Calu3 (cell line): ENCODE measurements at regions not wholly inside any gene's neighbourhood (a gene's known extent, or its start where the extent isn't known, plus 50 kb on each side); places are given as distances from the start of the nearest gene placed in this dataset.

Experiments
- BruUV-seq: library from RNA; stranded (reverse); fragments of 400-500 nt; replicated peaks from 2 replicates; lab custom pipeline; 2021; lab: Mats Ljungman, UMichigan
- CTCF ChIA-PET: fragments of 300-600 bp; sonication (Branson Sonifier 250); formaldehyde crosslinking; loops from one replicate; lab custom pipeline; 2022; ENCODE audit warnings: antibody characterized with exemption; lab: Charles Lee
- DNase-seq: peaks from one replicate; pipeline ENCODE4 v3.0.0; 2022
- H3K27ac Mint-ChIP-seq: one replicate; pipeline ENCODE4 v1.8.0; 2022; ENCODE audit warnings: mixed read lengths; ENCODE audit not compliant: unreplicated experiment
- H3K27me3 Mint-ChIP-seq: one replicate; pipeline ENCODE4 v1.8.0; 2022; ENCODE audit warnings: mixed read lengths; ENCODE audit not compliant: unreplicated experiment
- H3K36me3 Mint-ChIP-seq: one replicate; pipeline ENCODE4 v1.8.0; 2022; ENCODE audit warnings: mild to moderate bottlenecking, moderate library complexity, mixed read lengths; ENCODE audit not compliant: insufficient read depth, unreplicated experiment
- H3K4me1 Mint-ChIP-seq: one replicate; pipeline ENCODE4 v1.8.0; 2022; ENCODE audit warnings: mild to moderate bottlenecking, low read depth, mixed read lengths; ENCODE audit not compliant: unreplicated experiment
- H3K4me3 Mint-ChIP-seq: one replicate; pipeline ENCODE4 v1.8.0; 2022; ENCODE audit warnings: mild to moderate bottlenecking, low read depth, moderate library complexity, mixed read lengths; ENCODE audit not compliant: unreplicated experiment
- H3K9me3 Mint-ChIP-seq: one replicate; pipeline ENCODE4 v1.8.0; 2022; ENCODE audit warnings: low read depth, mixed read lengths; ENCODE audit not compliant: unreplicated experiment
- CTCF ChIP-seq: fragments of 200-600 bp; IDR thresholded peaks from one replicate; pipeline ENCODE4 v1.8.0; 2022; ENCODE audit warnings: antibody characterized with exemption; ENCODE audit not compliant: unreplicated experiment
- intact Hi-C: fragments of 100-400 bp; cut with micrococcal nuclease; formaldehyde crosslinking; loops from one replicate; pipeline ENCODE4 v1.10.0; 2022; ENCODE audit not compliant: unreplicated experiment

GRCh38 chr16:81168406-81168805 is 70.1 kb upstream of the BCO1 start:
- TF ChIP-seq CTCF = no peak
- H3K36me3 Mint-ChIP-seq = peaks cover 5% of the 10 kb centered on the region
- no TSS peak for BruUV-seq
- no peaks in the 10 kb centered on the region for H3K4me1 Mint-ChIP-seq
- CTCF ChIA-PET = no interaction called here
- no peak overlapping the region for H3K27ac Mint-ChIP-seq
- intact Hi-C loops = no loop called here
- DNase-seq = no peak
- H3K4me3 Mint-ChIP-seq = no peak overlapping the region
- H3K9me3 Mint-ChIP-seq = no peaks in the 10 kb centered on the region
- H3K27me3 Mint-ChIP-seq = no peaks in the 10 kb centered on the region

- Mint-ChIP-seq H3K27ac (no peak overlapping the region), H3K27me3 (no peaks in the 10 kb centered on the region), H3K36me3 (peaks cover 5% of the 10 kb centered on the region), H3K4me1 (no peaks in the 10 kb centered on the region), H3K9me3 (no peaks in the 10 kb centered on the region), H3K4me3 (no peak overlapping the region)
- TF ChIP-seq CTCF = no peak
- no TSS peak for BruUV-seq
- intact Hi-C loops = no loop called here
- DNase-seq = no peak
- CTCF ChIA-PET = no interaction called here
Observed at GRCh38 chr16:81167851-81168250, 70.6 kb upstream of the BCO1 start.

- peaks cover 5% of the 10 kb centered on the region for H3K36me3 Mint-ChIP-seq
- H3K4me1 Mint-ChIP-seq = no peaks in the 10 kb centered on the region
- TF ChIP-seq CTCF = no peak
- no peak overlapping the region for H3K27ac Mint-ChIP-seq
- no peak overlapping the region for H3K4me3 Mint-ChIP-seq
- no peaks in the 10 kb centered on the region for H3K9me3 Mint-ChIP-seq
- no peak for DNase-seq
- H3K27me3 Mint-ChIP-seq = no peaks in the 10 kb centered on the region
- CTCF ChIA-PET = interaction anchor here (0.6 kb wide), 1 partner anchor 34 kb away, joined by 3 read pairs; no protein-coding TSS in a partner anchor
- BruUV-seq = no TSS peak
- intact Hi-C loops = no loop called here
Observed at GRCh38 chr16:81166417-81167300, 70.5 kb upstream of the GCSH start.

GRCh38 chr16:81165411-81166097 is 69.4 kb upstream of the GCSH start:
- no peaks in the 10 kb centered on the region for H3K27me3 Mint-ChIP-seq
- DNase-seq = no peak
- CTCF ChIA-PET = interaction anchor here (0.6 kb wide), 1 partner anchor 33 kb away, joined by 3 read pairs; no protein-coding TSS in a partner anchor
- no peak overlapping the region for H3K27ac Mint-ChIP-seq
- peaks cover 5% of the 10 kb centered on the region for H3K36me3 Mint-ChIP-seq
- H3K4me1 Mint-ChIP-seq = no peaks in the 10 kb centered on the region
- intact Hi-C loops = no loop called here
- TF ChIP-seq CTCF = no peak
- no peak overlapping the region for H3K4me3 Mint-ChIP-seq
- H3K9me3 Mint-ChIP-seq = no peaks in the 10 kb centered on the region
- no TSS peak for BruUV-seq
